ENCODE measurements at regions not wholly inside any gene's neighbourhood (a gene's known extent, or its start where the extent isn't known, plus 50 kb on each side); places are given as distances from the start of the nearest gene placed in this dataset.
A peak's percentile ranks its signal among the peaks of the same experiment; 100 is the strongest.

DNA sequence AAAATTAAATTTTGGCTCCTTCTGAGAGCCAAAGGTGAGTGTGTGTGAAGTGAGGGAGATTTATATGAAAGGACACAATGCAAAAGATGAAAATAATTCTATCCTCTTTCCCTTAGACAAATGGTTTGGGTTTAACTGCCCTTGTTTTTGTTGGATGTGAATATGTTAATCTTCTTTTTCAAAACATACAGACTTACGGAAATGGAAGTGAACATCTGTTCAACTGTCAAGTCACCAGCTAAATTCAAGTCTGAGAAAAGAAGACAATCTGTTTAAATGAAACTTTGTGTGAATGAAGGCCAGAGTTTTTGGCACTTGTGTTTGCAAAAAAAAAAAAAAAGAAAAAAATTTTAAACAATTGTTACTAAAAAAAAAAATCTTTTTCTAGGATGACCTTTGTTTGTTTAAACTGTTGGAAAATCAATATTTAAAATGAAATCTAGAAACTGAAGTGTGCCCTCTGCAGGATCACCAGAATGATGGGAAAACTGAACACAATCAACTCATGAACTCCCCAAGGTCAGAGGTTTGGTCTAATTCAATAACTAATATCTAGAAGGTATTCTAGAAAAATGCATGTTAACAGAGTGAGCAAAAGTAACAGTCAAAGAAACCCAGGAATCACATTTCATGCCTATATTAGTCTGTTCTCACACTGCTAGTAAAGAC lies 448.8 kb downstream of the FLRT2 start:
- no peaks in the 10 kb centered on the region for H4K20me1 ChIP-seq (ENCODE audit: insufficient read depth, poor library complexity, severe bottlenecking)
- H3K79me2 ChIP-seq = no peaks in the 10 kb centered on the region
- H3K4me3 ChIP-seq = no peak overlapping the region
- no peak overlapping the region for H3K27ac ChIP-seq
- no peaks in the 10 kb centered on the region for H3K36me3 ChIP-seq (replicated peaks; ENCODE audit: insufficient read depth, low read depth)
- WGBS (ENCODE audit: low lambda C conversion rate, missing lambda C conversion rate) = 94% methylated on average over 1 of the region's 1 CpG
- TF ChIP-seq EZH2phosphoT487 (IDR thresholded peaks at IDR 0.05; ENCODE audit: low read depth, severe bottlenecking, unreplicated experiment) = no peak
- TF ChIP-seq, protein P1, sequence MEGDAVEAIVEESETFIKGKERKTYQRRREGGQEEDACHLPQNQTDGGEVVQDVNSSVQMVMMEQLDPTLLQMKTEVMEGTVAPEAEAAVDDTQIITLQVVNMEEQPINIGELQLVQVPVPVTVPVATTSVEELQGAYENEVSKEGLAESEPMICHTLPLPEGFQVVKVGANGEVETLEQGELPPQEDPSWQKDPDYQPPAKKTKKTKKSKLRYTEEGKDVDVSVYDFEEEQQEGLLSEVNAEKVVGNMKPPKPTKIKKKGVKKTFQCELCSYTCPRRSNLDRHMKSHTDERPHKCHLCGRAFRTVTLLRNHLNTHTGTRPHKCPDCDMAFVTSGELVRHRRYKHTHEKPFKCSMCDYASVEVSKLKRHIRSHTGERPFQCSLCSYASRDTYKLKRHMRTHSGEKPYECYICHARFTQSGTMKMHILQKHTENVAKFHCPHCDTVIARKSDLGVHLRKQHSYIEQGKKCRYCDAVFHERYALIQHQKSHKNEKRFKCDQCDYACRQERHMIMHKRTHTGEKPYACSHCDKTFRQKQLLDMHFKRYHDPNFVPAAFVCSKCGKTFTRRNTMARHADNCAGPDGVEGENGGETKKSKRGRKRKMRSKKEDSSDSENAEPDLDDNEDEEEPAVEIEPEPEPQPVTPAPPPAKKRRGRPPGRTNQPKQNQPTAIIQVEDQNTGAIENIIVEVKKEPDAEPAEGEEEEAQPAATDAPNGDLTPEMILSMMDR (IDR thresholded peaks at IDR 0.05; ENCODE audit: poor library complexity) = peak; percentile 25
- no peaks in the 10 kb centered on the region for H3K9me2 ChIP-seq (replicated peaks; ENCODE audit: insufficient read depth)
- no peak overlapping the region for H3K4me2 ChIP-seq
- no peaks in the 10 kb centered on the region for H3K9me3 ChIP-seq (ENCODE audit: low read depth)
- H3K4me1 ChIP-seq (ENCODE audit: insufficient read depth) = no peaks in the 10 kb centered on the region
- H3K27me3 ChIP-seq = no peaks in the 10 kb centered on the region
- no peak for DNase-seq (ENCODE audit: low spot score)
- H2AFZ ChIP-seq = no peak overlapping the region

DNA sequence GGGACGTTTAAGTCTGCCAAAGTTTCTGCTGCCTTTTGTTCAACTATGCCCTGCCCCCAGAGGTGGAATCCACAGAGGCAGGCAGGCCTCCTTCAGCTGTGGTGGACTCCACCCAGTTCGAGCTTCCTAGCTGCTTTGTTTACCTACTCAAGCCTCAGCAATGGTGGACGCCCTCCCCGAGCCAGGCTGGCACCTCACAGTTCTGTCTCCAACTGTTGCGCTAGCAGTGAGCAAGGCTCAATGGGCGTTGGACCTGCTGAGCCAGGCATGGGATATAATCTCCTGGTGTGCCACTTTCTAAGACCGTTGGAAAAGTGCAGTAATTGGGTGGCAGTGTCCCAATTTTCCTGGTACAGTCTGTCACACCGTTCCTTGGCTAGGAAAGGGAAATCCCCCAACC lies 444.7 kb downstream of the FLRT2 start:
- no peak for TF ChIP-seq EZH2phosphoT487 (IDR thresholded peaks at IDR 0.05; ENCODE audit: low read depth, severe bottlenecking, unreplicated experiment)
- TF ChIP-seq, protein P1 (IDR thresholded peaks at IDR 0.05; ENCODE audit: poor library complexity) = no peak
- no peaks in the 10 kb centered on the region for H3K36me3 ChIP-seq (replicated peaks; ENCODE audit: insufficient read depth, low read depth)
- no peaks in the 10 kb centered on the region for H3K79me2 ChIP-seq
- H3K27ac ChIP-seq = no peak overlapping the region
- H3K4me2 ChIP-seq = no peak overlapping the region
- H3K9me3 ChIP-seq (ENCODE audit: low read depth) = no peaks in the 10 kb centered on the region
- no peak overlapping the region for H3K4me3 ChIP-seq
- no peaks in the 10 kb centered on the region for H3K4me1 ChIP-seq (ENCODE audit: insufficient read depth)
- H2AFZ ChIP-seq = no peak overlapping the region
- no peaks in the 10 kb centered on the region for H3K27me3 ChIP-seq
- no peaks in the 10 kb centered on the region for H3K9me2 ChIP-seq (replicated peaks; ENCODE audit: insufficient read depth)
- no peaks in the 10 kb centered on the region for H4K20me1 ChIP-seq (ENCODE audit: insufficient read depth, poor library complexity, severe bottlenecking)
- no peak for DNase-seq (ENCODE audit: low spot score)
- WGBS (ENCODE audit: low lambda C conversion rate, missing lambda C conversion rate) = 77% methylated on average over 8 of the region's 8 CpGs

DNA sequence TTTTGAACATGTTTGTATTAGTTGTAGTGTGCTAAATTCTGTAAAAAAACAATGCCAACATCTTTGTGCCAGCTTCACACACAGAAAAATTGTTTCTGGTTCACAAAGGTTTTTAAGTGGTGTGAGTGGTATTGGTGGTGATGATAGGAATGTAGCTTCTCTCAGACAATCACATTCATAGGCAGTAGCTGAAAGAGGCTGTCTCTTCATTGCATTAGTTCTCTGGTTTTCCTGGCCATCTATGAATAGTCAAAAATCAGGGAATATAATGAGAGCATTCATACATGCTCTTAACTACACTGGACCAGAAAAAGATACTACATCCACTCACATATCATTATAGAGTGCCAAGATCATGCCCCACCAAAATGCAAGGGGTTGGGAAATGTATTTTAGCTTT lies 433.5 kb downstream of the FLRT2 start:
- no peak overlapping the region for H3K4me2 ChIP-seq
- no peaks in the 10 kb centered on the region for H3K9me2 ChIP-seq (replicated peaks; ENCODE audit: insufficient read depth)
- no peaks in the 10 kb centered on the region for H3K36me3 ChIP-seq (replicated peaks; ENCODE audit: insufficient read depth, low read depth)
- H3K4me3 ChIP-seq = no peak overlapping the region
- TF ChIP-seq EZH2 (IDR thresholded peaks at IDR 0.05; ENCODE audit: borderline replicate concordance) (no peak), EZH2phosphoT487 (IDR thresholded peaks at IDR 0.05; ENCODE audit: low read depth, severe bottlenecking, unreplicated experiment) (no peak)
- TF ChIP-seq, protein P1 (IDR thresholded peaks at IDR 0.05; ENCODE audit: poor library complexity) = no peak
- no peak overlapping the region for H3K27ac ChIP-seq
- no peaks in the 10 kb centered on the region for H3K27me3 ChIP-seq
- no peak for DNase-seq (ENCODE audit: low spot score)
- no peaks in the 10 kb centered on the region for H3K9me3 ChIP-seq (ENCODE audit: low read depth)
- no peaks in the 10 kb centered on the region for H3K4me1 ChIP-seq (ENCODE audit: insufficient read depth)
- no peaks in the 10 kb centered on the region for H3K79me2 ChIP-seq
- no peaks in the 10 kb centered on the region for H4K20me1 ChIP-seq (ENCODE audit: insufficient read depth, poor library complexity, severe bottlenecking)
- H2AFZ ChIP-seq = no peak overlapping the region

DNA sequence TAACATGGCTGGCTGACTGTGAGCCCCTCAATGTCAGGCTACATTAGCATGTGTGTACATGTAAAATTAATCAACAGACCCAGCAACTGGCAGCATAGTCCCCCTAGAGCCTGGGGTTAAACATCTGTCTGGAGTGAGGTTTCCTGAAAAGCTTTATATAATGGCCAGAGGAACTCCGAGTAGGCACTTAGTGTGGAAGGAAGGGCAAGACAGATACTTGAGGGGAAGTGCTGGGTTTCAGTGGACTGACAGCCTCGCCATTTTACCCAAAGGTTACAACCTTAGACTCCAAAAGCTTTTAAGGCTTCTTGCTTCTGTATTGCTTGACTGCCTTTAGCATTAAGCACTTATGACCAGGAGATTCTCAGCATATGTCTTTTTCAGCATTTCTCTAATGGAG lies 430.8 kb downstream of the FLRT2 start:
- TF ChIP-seq, protein P1 (IDR thresholded peaks at IDR 0.05; ENCODE audit: poor library complexity) = no peak
- TF ChIP-seq EZH2phosphoT487 (IDR thresholded peaks at IDR 0.05; ENCODE audit: low read depth, severe bottlenecking, unreplicated experiment) = no peak
- H4K20me1 ChIP-seq (ENCODE audit: insufficient read depth, poor library complexity, severe bottlenecking) = no peaks in the 10 kb centered on the region
- no peaks in the 10 kb centered on the region for H3K9me3 ChIP-seq (ENCODE audit: low read depth)
- no peaks in the 10 kb centered on the region for H3K9me2 ChIP-seq (replicated peaks; ENCODE audit: insufficient read depth)
- H3K4me2 ChIP-seq = no peak overlapping the region
- 71% methylated on average over 2 of the region's 2 CpGs for WGBS (ENCODE audit: low lambda C conversion rate, missing lambda C conversion rate)
- no peak overlapping the region for H3K27ac ChIP-seq
- no peak overlapping the region for H2AFZ ChIP-seq
- no peaks in the 10 kb centered on the region for H3K36me3 ChIP-seq (replicated peaks; ENCODE audit: insufficient read depth, low read depth)
- no peak for DNase-seq (ENCODE audit: low spot score)
- no peaks in the 10 kb centered on the region for H3K4me1 ChIP-seq (ENCODE audit: insufficient read depth)
- H3K4me3 ChIP-seq = no peak overlapping the region
- H3K27me3 ChIP-seq = no peaks in the 10 kb centered on the region
- H3K79me2 ChIP-seq = no peaks in the 10 kb centered on the region

Data from hepatocyte (in vitro differentiated cells).